ENCODE measurements at regions not wholly inside any gene's neighbourhood (a gene's known extent, or its start where the extent isn't known, plus 50 kb on each side); places are given as distances from the start of the nearest gene placed in this dataset.

GRCh38 chr19:31881988-31882387 is 463.4 kb upstream of the ZNF507 start:
- Histone ChIP-seq H3K4me3 (ENCODE audit: low read depth, low read length) (no peak overlapping the region), H3K9me3 (ENCODE audit: control insufficient read depth, insufficient read depth, low read length) (peaks cover 24% of the 10 kb centered on the region), H3K27me3 (ENCODE audit: control insufficient read depth, insufficient read depth, low read length) (no peaks in the 10 kb centered on the region), H3K27ac (ENCODE audit: low read depth, low read length) (no peak overlapping the region)
- TF ChIP-seq CTCF (IDR thresholded peaks at IDR 0.05; ENCODE audit: low read depth, low read length) = no peak
- POLR2A ChIA-PET = no interaction called here
- CTCF ChIA-PET = no interaction called here
- DNase-seq (ENCODE audit: low read depth, low spot score) = no peak

GRCh38 chr19:31882709-31883108 is 462.7 kb upstream of the ZNF507 start:
- Histone ChIP-seq H3K27ac (ENCODE audit: low read depth, low read length) (no peak overlapping the region), H3K9me3 (ENCODE audit: control insufficient read depth, insufficient read depth, low read length) (peaks cover 24% of the 10 kb centered on the region), H3K4me3 (ENCODE audit: low read depth, low read length) (no peak overlapping the region), H3K27me3 (ENCODE audit: control insufficient read depth, insufficient read depth, low read length) (no peaks in the 10 kb centered on the region)
- TF ChIP-seq CTCF (IDR thresholded peaks at IDR 0.05; ENCODE audit: low read depth, low read length) = no peak
- ChIA-PET CTCF (no interaction called here), POLR2A (no interaction called here)
- DNase-seq (ENCODE audit: low read depth, low spot score) = no peak

DNA sequence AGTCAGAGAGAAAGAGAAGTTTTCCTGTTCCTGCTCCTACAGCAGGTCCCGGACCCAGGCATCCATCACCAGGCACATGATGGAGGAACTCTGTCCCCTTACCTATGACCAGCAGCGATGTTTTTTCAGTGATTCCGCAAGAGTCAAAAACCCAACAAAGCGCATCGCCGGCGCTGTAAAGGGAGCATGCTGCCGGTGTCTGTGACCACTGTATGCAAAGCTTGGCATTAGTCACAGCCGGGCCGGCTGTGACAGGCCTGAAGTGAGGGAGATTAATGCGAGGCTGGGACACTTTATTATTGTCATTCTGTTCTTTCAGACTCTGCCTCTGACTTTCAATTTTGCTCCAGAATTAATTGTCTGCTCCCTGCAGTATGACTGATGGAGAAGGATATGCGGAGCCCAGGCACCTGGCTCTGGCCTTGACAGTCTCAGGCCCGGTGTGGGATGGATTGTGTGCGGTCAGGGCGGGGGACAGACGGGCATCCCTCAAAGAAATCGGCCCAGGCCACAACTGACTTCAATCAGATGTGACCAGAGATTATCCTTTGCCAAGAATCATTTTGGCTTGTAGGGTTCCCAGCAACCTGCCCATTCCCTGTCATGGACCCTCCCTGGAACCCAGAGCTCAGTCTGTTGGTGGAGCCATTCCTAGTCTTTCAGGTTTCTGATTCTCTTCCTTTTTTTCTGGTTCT is 462.0 kb upstream of the ZNF507 start:
- no peaks in the 10 kb centered on the region for H3K27me3 ChIP-seq (ENCODE audit: control insufficient read depth, insufficient read depth, low read length)
- no peak overlapping the region for H3K27ac ChIP-seq (ENCODE audit: low read depth, low read length)
- DNase-seq (ENCODE audit: low read depth, low spot score) = no peak
- CTCF ChIA-PET = no interaction called here
- peaks cover 22% of the 10 kb centered on the region for H3K9me3 ChIP-seq (ENCODE audit: control insufficient read depth, insufficient read depth, low read length)
- H3K4me3 ChIP-seq (ENCODE audit: low read depth, low read length) = no peak overlapping the region
- TF ChIP-seq CTCF (IDR thresholded peaks at IDR 0.05; ENCODE audit: low read depth, low read length) = no peak
- POLR2A ChIA-PET = no interaction called here

DNA sequence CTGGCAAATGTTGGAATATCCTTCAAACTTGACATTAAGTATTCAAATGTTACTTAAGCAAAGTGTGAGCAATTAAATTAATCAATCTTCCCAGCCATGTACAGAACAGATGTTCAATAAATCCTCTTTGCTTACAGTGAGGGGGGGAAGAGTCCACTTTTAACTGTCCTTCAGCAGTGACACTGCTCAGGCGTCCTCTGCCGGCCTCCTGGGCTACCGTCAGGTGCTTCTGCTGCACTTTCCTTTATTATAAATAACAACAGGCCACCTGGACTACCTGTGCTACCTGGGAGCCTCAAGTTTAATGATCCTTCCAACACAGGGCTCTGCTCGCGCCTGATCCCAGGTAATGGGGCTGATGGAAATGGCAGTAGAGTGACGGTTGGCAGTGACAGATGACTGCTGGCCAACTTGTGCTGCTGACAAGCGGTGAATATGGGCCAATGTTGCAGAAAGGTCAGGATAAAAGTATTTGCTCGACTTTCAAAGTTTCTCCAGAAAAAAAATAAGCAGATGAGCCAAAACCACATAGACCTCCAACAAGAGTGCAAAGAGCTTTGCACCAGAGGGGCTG is 460.0 kb upstream of the ZNF507 start:
- POLR2A ChIA-PET = no interaction called here
- Histone ChIP-seq H3K27ac (ENCODE audit: low read depth, low read length) (no peak overlapping the region), H3K27me3 (ENCODE audit: control insufficient read depth, insufficient read depth, low read length) (no peaks in the 10 kb centered on the region), H3K4me3 (ENCODE audit: low read depth, low read length) (no peak overlapping the region), H3K9me3 (ENCODE audit: control insufficient read depth, insufficient read depth, low read length) (peaks cover 15% of the 10 kb centered on the region)
- CTCF ChIA-PET = no interaction called here
- no peak for TF ChIP-seq CTCF (IDR thresholded peaks at IDR 0.05; ENCODE audit: low read depth, low read length)
- DNase-seq (ENCODE audit: low read depth, low spot score) = no peak

DNA sequence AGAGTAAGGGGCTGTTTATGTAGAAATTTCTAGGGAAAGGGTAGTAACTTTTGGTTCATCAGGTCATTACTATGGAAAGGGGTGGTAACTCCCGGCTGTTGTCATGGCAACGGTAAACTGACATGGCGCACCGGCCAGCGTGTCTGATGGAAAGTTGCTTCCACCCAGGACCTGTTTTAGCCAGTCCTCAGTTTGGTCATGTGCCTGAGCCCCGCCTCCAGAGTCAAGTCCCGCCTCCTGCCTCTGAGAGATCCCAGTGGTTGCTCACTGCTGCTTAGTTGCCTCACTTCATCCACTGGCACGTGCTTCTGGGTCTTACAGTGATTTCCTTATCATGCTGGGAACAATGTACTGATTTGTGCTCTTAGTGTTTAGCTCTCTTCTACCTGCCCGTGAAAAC is 455.2 kb upstream of the ZNF507 start:
- Histone ChIP-seq H3K4me3 (ENCODE audit: low read depth, low read length) (no peak overlapping the region), H3K27ac (ENCODE audit: low read depth, low read length) (no peak overlapping the region), H3K27me3 (ENCODE audit: control insufficient read depth, insufficient read depth, low read length) (no peaks in the 10 kb centered on the region), H3K9me3 (ENCODE audit: control insufficient read depth, insufficient read depth, low read length) (peaks cover 8% of the 10 kb centered on the region; the same call in 1 of the 2 replicates)
- no peak for TF ChIP-seq CTCF (IDR thresholded peaks at IDR 0.05; ENCODE audit: low read depth, low read length)
- ChIA-PET POLR2A (no interaction called here), CTCF (no interaction called here)
- no peak for DNase-seq (ENCODE audit: low read depth, low spot score)

Data from AG04450 (cell line).